LNCaP clone FGC (cell line): ENCODE measurements at regions not wholly inside any gene's neighbourhood (a gene's known extent, or its start where the extent isn't known, plus 50 kb on each side); places are given as distances from the start of the nearest gene placed in this dataset.

Source experiments
- DNase-seq: peaks from one replicate; pipeline ENCODE4 v3.0.0-alpha.2; 2011; ENCODE audit warnings: low read depth
- H3K4me3 ChIP-seq: 2 replicates; pipeline ENCODE4 v1.5.1; 2011; ENCODE audit warnings: mild to moderate bottlenecking, low read depth, low read length, control low read depth
- CTCF ChIP-seq: IDR thresholded peaks from 2 replicates; pipeline ENCODE4 v1.5.1; 2012; ENCODE audit warnings: mild to moderate bottlenecking; ENCODE audit not compliant: control insufficient read depth, insufficient read depth; ENCODE audit errors: extremely low read depth

- TF ChIP-seq CTCF: no peak
- H3K4me3 ChIP-seq: no peak overlapping the region
- no peak for DNase-seq
Measured at GRCh38 chr3:147793841-147794240, 384.7 kb downstream of the ZIC1 start.

GRCh38 chr3:147794596-147794995, 385.4 kb downstream of the ZIC1 start:
- TF ChIP-seq CTCF: no peak
- H3K4me3 ChIP-seq: no peak overlapping the region
- DNase-seq: no peak

- no peak overlapping the region for H3K4me3 ChIP-seq
- no peak for TF ChIP-seq CTCF
Measured at GRCh38 chr3:147795418-147795817, 386.3 kb downstream of the ZIC1 start.

GRCh38 chr3:147797095-147797494, 387.9 kb downstream of the ZIC1 start:
- no peak for TF ChIP-seq CTCF
- no peak overlapping the region for H3K4me3 ChIP-seq
- DNase-seq: no peak

More at GRCh38 chr3:147795418-147795817, 386.3 kb downstream of the ZIC1 start:
- no peak for DNase-seq

GRCh38 chr3:147799601-147800000, 390.4 kb downstream of the ZIC1 start:
- H3K4me3 ChIP-seq: no peak overlapping the region
- no peak for TF ChIP-seq CTCF
- DNase-seq: no peak

GRCh38 chr3:147807776-147808175, 398.6 kb downstream of the ZIC1 start:
- DNase-seq: no peak
- no peak overlapping the region for H3K4me3 ChIP-seq
- TF ChIP-seq CTCF: no peak

GRCh38 chr3:147809206-147809605, 400.0 kb downstream of the ZIC1 start:
- no peak for TF ChIP-seq CTCF
- H3K4me3 ChIP-seq: no peak overlapping the region
- no peak for DNase-seq
